PC-9 (cell line): ENCODE measurements at regions not wholly inside any gene's neighbourhood (a gene's known extent, or its start where the extent isn't known, plus 50 kb on each side); places are given as distances from the start of the nearest gene placed in this dataset.

Experiments used
- BruUV-seq: library from RNA; stranded (reverse); fragments of 400-500 nt; replicated peaks from 2 replicates; lab custom pipeline; 2021; lab: Mats Ljungman, UMichigan
- CTCF ChIA-PET: fragments of 300-600 bp; sonication (Branson Sonifier 250); formaldehyde crosslinking; loops from one replicate; lab custom pipeline; 2022; ENCODE audit warnings: antibody characterized with exemption; lab: Charles Lee
- POLR2A ChIA-PET: fragments of 300-600 bp; sonication (Branson Sonifier 250); formaldehyde crosslinking; loops from one replicate; lab custom pipeline; 2022; ENCODE audit warnings: antibody characterized with exemption; ENCODE audit not compliant: unreplicated experiment; lab: Charles Lee
- DNase-seq, 2 experiments: peaks; one replicate each; pipeline versions ENCODE4 v3.0.0 to v3.0.0-alpha.2; 2015 to 2022; ENCODE audit warnings: mixed read lengths in 1 of 2
- H2AFZ ChIP-seq: fragments of 200-600 bp; sonication (generic); 2 replicates; pipeline ENCODE4 v1.8.1; 2017; ENCODE audit warnings: antibody characterized with exemption
- H3F3A ChIP-seq: fragments of 200-600 bp; sonication (generic); 2 replicates; pipeline ENCODE4 v1.8.1; 2017; ENCODE audit warnings: antibody characterized with exemption, mild to moderate bottlenecking, low read depth; ENCODE audit not compliant: insufficient read depth
- H3K27ac ChIP-seq: fragments of 200-600 bp; sonication (generic); 2 replicates; pipeline ENCODE4 v1.6.1; 2016; ENCODE audit warnings: mixed run types
- H3K27me3 ChIP-seq: fragments of 200-600 bp; sonication (generic); 2 replicates; pipeline ENCODE4 v1.6.1; 2016; ENCODE audit warnings: low read depth, mixed run types; ENCODE audit not compliant: insufficient read depth
- H3K36me3 ChIP-seq: fragments of 200-600 bp; sonication (generic); 2 replicates; pipeline ENCODE4 v1.6.1; 2016; ENCODE audit warnings: low read depth, mixed run types
- H3K4me1 ChIP-seq: fragments of 200-600 bp; sonication (generic); replicated peaks from 2 replicates; pipeline ENCODE4 v1.6.1; 2016; ENCODE audit warnings: mixed run types; ENCODE audit not compliant: insufficient read depth
- H3K4me2 ChIP-seq: fragments of 200-600 bp; sonication (generic); 2 replicates; pipeline ENCODE4 v1.6.1; 2017; ENCODE audit warnings: mixed run types
- H3K4me3 ChIP-seq: fragments of 200-600 bp; sonication (generic); 2 replicates; pipeline ENCODE4 v1.6.1; 2016; ENCODE audit warnings: mixed run types
- H3K79me2 ChIP-seq: fragments of 200-600 bp; sonication (generic); 2 replicates; pipeline ENCODE4 v1.6.1; 2017; ENCODE audit warnings: low read depth, mixed run types
- H3K9me2 ChIP-seq: fragments of 200-600 bp; sonication (generic); 2 replicates; pipeline ENCODE4 v1.8.1; 2017; ENCODE audit warnings: mild to moderate bottlenecking; ENCODE audit not compliant: insufficient read depth
- H3K9me3 ChIP-seq: fragments of 200-600 bp; sonication (generic); 2 replicates; pipeline ENCODE4 v1.8.1; 2016; ENCODE audit warnings: low read depth; ENCODE audit not compliant: insufficient read depth
- H4K20me1 ChIP-seq: fragments of 200-600 bp; sonication (generic); 2 replicates; pipeline ENCODE4 v1.8.1; 2017; ENCODE audit not compliant: insufficient read depth
- EZH2 ChIP-seq: fragments of 200-600 bp; sonication (generic); IDR thresholded peaks from 2 replicates; pipeline ENCODE4 v1.8.0; 2017; ENCODE audit warnings: antibody characterized with exemption, low read depth
- intact Hi-C: fragments of 100-400 bp; cut with micrococcal nuclease; formaldehyde crosslinking; loops from one replicate; pipeline ENCODE4 v1.10.0; 2022; ENCODE audit not compliant: unreplicated experiment
- TF ChIP-seq, protein P1 (sequence below): fragments of 200-600 bp; sonication (generic); conservative IDR thresholded peaks from 2 replicates; pipeline ENCODE4 v1.6.1; 2017; ENCODE audit warnings: mixed run types, antibody characterized with exemption, mild to moderate bottlenecking, moderate library complexity

DNA sequence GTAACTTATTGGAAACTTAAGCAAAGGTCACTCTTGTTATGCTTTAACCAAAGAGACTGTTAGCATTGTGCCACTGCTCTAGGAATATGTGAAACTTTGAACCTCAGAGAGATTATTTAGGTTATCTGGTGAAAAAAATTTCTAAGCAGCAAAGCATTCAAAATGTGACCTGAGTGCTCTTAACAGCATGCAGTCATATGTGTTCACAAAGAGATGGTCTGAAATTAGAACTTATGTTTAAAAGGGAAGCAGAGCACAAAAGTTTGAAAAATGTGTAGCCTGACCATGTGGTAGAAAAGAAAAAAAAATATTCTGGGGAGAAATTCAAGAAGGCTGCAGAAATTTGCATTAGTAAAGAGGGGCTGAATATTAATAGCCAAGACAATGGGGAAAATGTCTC lies 420.2 kb upstream of the CADM2 start:
- intact Hi-C loops: no loop called here
- no peak overlapping the region for H3K4me3 ChIP-seq
- no peak overlapping the region for H3K27ac ChIP-seq
- H3K4me2 ChIP-seq: no peak overlapping the region
- H3K36me3 ChIP-seq: no peaks in the 10 kb centered on the region
- H3K4me1 ChIP-seq: no peaks in the 10 kb centered on the region
- no peak for DNase-seq
- no peak overlapping the region for H2AFZ ChIP-seq
- no peaks in the 10 kb centered on the region for H3K27me3 ChIP-seq
- TF ChIP-seq, protein P1, sequence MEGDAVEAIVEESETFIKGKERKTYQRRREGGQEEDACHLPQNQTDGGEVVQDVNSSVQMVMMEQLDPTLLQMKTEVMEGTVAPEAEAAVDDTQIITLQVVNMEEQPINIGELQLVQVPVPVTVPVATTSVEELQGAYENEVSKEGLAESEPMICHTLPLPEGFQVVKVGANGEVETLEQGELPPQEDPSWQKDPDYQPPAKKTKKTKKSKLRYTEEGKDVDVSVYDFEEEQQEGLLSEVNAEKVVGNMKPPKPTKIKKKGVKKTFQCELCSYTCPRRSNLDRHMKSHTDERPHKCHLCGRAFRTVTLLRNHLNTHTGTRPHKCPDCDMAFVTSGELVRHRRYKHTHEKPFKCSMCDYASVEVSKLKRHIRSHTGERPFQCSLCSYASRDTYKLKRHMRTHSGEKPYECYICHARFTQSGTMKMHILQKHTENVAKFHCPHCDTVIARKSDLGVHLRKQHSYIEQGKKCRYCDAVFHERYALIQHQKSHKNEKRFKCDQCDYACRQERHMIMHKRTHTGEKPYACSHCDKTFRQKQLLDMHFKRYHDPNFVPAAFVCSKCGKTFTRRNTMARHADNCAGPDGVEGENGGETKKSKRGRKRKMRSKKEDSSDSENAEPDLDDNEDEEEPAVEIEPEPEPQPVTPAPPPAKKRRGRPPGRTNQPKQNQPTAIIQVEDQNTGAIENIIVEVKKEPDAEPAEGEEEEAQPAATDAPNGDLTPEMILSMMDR: no peak
- no peak for TF ChIP-seq EZH2
- no peaks in the 10 kb centered on the region for H3F3A ChIP-seq
- no peaks in the 10 kb centered on the region for H3K9me2 ChIP-seq
- BruUV-seq: no TSS peak
- POLR2A ChIA-PET: no interaction called here
- no peaks in the 10 kb centered on the region for H3K9me3 ChIP-seq
- H4K20me1 ChIP-seq: no peaks in the 10 kb centered on the region
- no peaks in the 10 kb centered on the region for H3K79me2 ChIP-seq
- CTCF ChIA-PET: no interaction called here

GRCh38 chr3:84547207-84547606 lies 411.6 kb upstream of the CADM2 start:
- H3K9me3 ChIP-seq: no peaks in the 10 kb centered on the region
- POLR2A ChIA-PET: no interaction called here
- CTCF ChIA-PET: no interaction called here
- H3K9me2 ChIP-seq: no peaks in the 10 kb centered on the region
- H3K4me2 ChIP-seq: no peak overlapping the region
- H3K4me1 ChIP-seq: no peaks in the 10 kb centered on the region
- H2AFZ ChIP-seq: no peak overlapping the region
- H3K79me2 ChIP-seq: no peaks in the 10 kb centered on the region
- no peak overlapping the region for H3K4me3 ChIP-seq
- TF ChIP-seq EZH2: no peak
- TF ChIP-seq, protein P1: no peak
- no peak for DNase-seq
- no peak overlapping the region for H3K27ac ChIP-seq
- H3K27me3 ChIP-seq: no peaks in the 10 kb centered on the region
- intact Hi-C loops: loop anchor here (5.0 to 10.0 kb wide), 2 partner anchors 410 to 1028 kb away; partner anchors contain the start of gene CADM2
- H3F3A ChIP-seq: no peaks in the 10 kb centered on the region
- no peaks in the 10 kb centered on the region for H3K36me3 ChIP-seq
- BruUV-seq: no TSS peak
- no peaks in the 10 kb centered on the region for H4K20me1 ChIP-seq

GRCh38 chr3:84547971-84548970 lies 410.5 kb upstream of the CADM2 start:
- peak overlapping the region; percentile 70 for H3K4me2 ChIP-seq
- no peaks in the 10 kb centered on the region for H3K9me2 ChIP-seq
- no peaks in the 10 kb centered on the region for H3K36me3 ChIP-seq
- H3K4me3 ChIP-seq: no peak overlapping the region
- no TSS peak for BruUV-seq
- H2AFZ ChIP-seq: peak overlapping the region; percentile 63
- H3F3A ChIP-seq: no peaks in the 10 kb centered on the region
- no peaks in the 10 kb centered on the region for H3K4me1 ChIP-seq
- no peak for TF ChIP-seq EZH2
- TF ChIP-seq, protein P1: peak; percentile 81
- H3K27ac ChIP-seq: no peak overlapping the region
- no peaks in the 10 kb centered on the region for H3K79me2 ChIP-seq
- intact Hi-C loops: loop anchor here (1.0 to 10.0 kb wide), 4 partner anchors 409 to 1027 kb away; partner anchors contain the start of gene CADM2
- POLR2A ChIA-PET: interaction anchor here (0.6 kb wide), 1 partner anchor 671 kb away, joined by 3 read pairs; no protein-coding TSS in a partner anchor
- peak in 1 of 2 experiments; percentile 68 for DNase-seq
- no peaks in the 10 kb centered on the region for H3K27me3 ChIP-seq
- no peaks in the 10 kb centered on the region for H3K9me3 ChIP-seq
- CTCF ChIA-PET: no interaction called here
- H4K20me1 ChIP-seq: no peaks in the 10 kb centered on the region
